GM12874 (cell line): ENCODE measurements at regions not wholly inside any gene's neighbourhood (a gene's known extent, or its start where the extent isn't known, plus 50 kb on each side); places are given as distances from the start of the nearest gene placed in this dataset.

Source experiments
- TF ChIP-seq, protein P1 (sequence below): IDR thresholded peaks from 2 replicates; pipeline ENCODE4 v1.5.1; 2011; ENCODE audit warnings: low read depth, mild to moderate bottlenecking, control low read depth, low read length, moderate library complexity; ENCODE audit not compliant: insufficient read depth

DNA sequence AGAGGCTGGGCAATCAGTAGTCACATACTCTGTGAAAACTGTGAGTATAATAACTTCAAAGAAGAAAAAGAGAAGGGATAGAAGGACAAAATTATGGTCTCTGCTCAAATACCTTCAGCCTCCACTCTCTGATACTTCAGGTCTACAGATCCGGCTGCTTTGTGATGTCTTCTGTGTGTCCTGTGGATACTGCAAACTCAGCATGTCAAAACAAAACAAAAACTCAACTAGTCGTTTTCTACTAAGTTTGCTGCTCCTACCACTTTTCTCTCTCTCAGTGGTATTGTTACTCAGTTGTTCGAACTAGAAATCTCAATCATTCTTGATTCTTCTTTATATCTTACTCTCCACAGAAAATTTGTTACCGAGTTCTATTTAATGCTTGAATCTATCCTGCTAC is 202.4 kb upstream of the ANK2 start:
- TF ChIP-seq, protein P1, sequence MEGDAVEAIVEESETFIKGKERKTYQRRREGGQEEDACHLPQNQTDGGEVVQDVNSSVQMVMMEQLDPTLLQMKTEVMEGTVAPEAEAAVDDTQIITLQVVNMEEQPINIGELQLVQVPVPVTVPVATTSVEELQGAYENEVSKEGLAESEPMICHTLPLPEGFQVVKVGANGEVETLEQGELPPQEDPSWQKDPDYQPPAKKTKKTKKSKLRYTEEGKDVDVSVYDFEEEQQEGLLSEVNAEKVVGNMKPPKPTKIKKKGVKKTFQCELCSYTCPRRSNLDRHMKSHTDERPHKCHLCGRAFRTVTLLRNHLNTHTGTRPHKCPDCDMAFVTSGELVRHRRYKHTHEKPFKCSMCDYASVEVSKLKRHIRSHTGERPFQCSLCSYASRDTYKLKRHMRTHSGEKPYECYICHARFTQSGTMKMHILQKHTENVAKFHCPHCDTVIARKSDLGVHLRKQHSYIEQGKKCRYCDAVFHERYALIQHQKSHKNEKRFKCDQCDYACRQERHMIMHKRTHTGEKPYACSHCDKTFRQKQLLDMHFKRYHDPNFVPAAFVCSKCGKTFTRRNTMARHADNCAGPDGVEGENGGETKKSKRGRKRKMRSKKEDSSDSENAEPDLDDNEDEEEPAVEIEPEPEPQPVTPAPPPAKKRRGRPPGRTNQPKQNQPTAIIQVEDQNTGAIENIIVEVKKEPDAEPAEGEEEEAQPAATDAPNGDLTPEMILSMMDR, result no peak

DNA sequence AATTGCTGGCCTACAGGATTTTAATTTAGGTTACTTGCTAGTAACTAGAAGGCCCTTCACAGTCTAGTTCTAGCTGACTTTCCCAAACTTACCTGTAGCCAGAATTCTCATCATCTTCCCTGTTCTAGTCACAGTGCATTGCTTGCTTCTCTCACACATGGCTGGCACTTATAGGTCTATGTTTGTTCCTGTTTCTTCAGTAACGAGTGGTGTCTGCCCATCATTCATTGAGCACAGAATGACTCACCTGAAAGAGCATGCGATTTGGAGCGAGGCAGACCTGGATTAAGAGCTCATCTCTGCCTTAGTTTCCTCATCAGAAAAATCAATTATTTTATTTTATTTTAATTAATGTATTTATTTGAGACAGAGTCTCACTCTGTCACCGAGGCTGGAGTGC is 201.7 kb upstream of the ANK2 start:
- TF ChIP-seq, protein P1, result no peak

DNA sequence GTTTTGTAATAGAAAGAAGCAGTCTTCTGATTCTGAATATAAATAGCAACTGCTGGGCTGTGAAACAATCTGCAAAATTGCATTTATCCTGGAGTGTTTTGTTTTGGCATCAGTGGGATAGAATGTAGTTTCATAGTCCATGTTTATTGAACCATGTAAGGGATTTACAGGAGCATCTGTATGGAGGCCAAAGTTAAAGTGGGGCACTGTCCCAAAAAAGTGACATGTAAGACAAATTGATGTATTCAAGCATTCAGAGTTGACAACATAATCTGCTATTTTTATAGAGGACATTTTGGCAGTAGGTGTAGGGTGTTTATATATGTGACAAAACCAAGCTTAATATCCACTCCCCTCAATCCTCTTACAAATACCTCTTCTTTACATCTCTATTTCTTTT is 200.5 kb upstream of the ANK2 start:
- TF ChIP-seq, protein P1, result no peak

DNA sequence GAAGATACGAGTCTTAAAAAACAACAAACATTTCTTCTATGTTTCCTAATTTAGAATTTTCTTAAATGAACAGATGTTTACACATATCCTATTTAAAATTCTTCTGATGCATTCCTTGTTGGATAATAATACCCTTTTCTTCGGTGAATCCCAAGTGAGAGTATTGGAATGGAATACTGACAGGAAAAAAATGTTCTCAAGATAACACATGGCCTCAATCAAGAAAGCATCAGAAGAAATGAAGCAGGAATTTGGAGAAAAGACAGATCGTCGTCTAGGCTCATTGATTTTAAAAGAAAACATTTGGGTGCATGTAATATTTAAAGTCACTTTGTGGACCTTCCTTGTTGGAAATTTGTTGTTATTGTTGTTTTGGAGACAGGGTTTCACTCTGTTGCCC is 196.9 kb upstream of the ANK2 start:
- TF ChIP-seq, protein P1, result no peak

DNA sequence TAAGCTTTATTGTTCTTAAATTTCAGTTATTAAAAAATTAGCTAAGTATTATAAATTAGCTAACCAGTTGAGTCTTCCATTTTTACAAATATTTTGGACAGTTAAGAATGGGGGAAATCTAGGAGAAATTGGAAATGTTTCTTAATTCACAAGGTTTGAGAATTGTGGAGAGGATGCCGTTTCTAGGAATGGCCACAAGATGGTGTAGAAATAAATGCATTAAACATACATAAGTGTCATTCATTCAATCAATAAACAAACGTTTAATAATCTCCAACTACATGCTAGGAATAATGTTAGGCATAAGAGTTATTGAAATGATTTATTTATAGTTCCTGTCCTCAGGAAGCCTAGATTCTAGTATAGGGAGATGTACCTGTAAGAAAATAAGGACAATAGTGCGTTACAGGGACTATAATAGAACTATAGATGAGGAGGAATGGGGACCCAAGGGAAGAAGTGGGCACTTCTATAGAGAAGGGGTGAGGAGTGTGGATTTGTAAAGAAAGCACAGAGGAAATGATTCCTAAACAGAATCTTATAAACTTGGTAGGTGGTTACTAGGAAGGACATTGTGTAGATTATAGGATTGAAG is 195.7 kb upstream of the ANK2 start:
- TF ChIP-seq, protein P1, result peak; percentile 7; the same call in 1 of the 2 replicates

DNA sequence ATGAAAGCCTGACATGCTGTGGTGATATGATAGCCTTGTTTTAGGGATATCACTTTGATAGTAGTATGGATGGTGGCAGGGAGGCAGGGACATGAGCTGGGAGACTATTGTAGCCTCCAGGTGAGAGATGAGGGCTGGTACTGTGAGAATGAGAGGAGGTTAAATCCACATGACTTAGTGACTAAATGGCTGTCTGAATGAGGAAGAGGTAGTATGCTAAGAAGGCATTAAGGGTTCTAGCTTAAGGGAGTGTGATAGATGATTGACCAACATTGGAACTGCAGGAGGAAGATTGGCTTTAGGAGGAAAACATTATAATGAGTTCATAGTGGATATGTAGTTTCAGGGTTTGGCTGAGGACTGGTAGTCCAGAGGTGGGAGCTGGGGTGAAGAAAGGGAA is 195.0 kb upstream of the ANK2 start:
- TF ChIP-seq, protein P1, result no peak

DNA sequence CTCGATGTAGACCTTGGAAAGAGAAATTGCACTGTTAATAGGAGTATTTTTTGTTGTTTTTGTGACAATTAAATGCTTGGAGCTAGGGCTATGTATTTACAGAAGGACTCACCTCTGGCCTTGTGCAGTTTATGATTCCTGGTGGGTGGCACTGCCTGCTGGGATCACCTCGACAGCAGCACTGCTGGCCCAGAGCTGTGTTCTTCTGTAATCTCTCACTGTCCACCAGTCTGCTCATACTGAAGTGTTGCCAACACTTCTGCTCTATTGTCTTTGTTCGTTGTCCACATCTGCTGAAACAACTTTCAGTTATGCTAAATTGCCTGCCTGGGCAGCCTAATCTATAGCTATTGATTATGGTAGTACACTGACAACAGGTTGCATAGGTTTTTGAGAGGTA is 194.4 kb upstream of the ANK2 start:
- TF ChIP-seq, protein P1, result no peak
